ENCODE measurements at regions not wholly inside any gene's neighbourhood (a gene's known extent, or its start where the extent isn't known, plus 50 kb on each side); places are given as distances from the start of the nearest gene placed in this dataset.

- ATAC-seq (ENCODE audit: insufficient read depth, low read depth), result no peak
- no peak overlapping the region for H2AFZ ChIP-seq (ENCODE audit: low read depth, low read length)
- no peaks in the 10 kb centered on the region for H3K9me3 ChIP-seq (ENCODE audit: insufficient read depth, low read length, severe bottlenecking)
- H3K36me3 ChIP-seq (ENCODE audit: insufficient read depth, low read length), result no peaks in the 10 kb centered on the region
- no peaks in the 10 kb centered on the region for H4K20me1 ChIP-seq (ENCODE audit: insufficient read depth, low read length)
- no peaks in the 10 kb centered on the region for H3K27me3 ChIP-seq (ENCODE audit: insufficient read depth, low read length, poor library complexity)
- H3K4me3 ChIP-seq (ENCODE audit: low read depth in 1 of 2, low read length in 2 of 2), result no peak overlapping the region
- TF ChIP-seq CTCF (IDR thresholded peaks at IDR 0.05; ENCODE audit: borderline replicate concordance, extremely low read depth, low read length, poor library complexity, severe bottlenecking) (no peak), EZH2 (IDR thresholded peaks at IDR 0.05; ENCODE audit: borderline replicate concordance, low read depth, low read length, severe bottlenecking) (no peak)
- H3K4me1 ChIP-seq (ENCODE audit: insufficient read depth, low read length), result no peaks in the 10 kb centered on the region
- H3K4me2 ChIP-seq (ENCODE audit: insufficient read depth, low read length), result no peak overlapping the region
- no peak overlapping the region for H3K27ac ChIP-seq (ENCODE audit: low read length)
- no peak overlapping the region for H3K9ac ChIP-seq (ENCODE audit: low read depth, low read length)
- H3K79me2 ChIP-seq (ENCODE audit: insufficient read depth, low read length), result no peaks in the 10 kb centered on the region
- no peak for DNase-seq
Observed at GRCh38 chr5:119930490-119930889, 301.1 kb downstream of the FAM170A start.

- Histone ChIP-seq H3K4me3 (ENCODE audit: low read depth in 1 of 2, low read length in 2 of 2) (no peak overlapping the region), H3K9ac (ENCODE audit: low read depth, low read length) (no peak overlapping the region), H3K79me2 (ENCODE audit: insufficient read depth, low read length) (no peaks in the 10 kb centered on the region), H3K4me1 (ENCODE audit: insufficient read depth, low read length) (no peaks in the 10 kb centered on the region), H3K27ac (ENCODE audit: low read length) (no peak overlapping the region), H3K36me3 (ENCODE audit: insufficient read depth, low read length) (no peaks in the 10 kb centered on the region), H4K20me1 (ENCODE audit: insufficient read depth, low read length) (no peaks in the 10 kb centered on the region), H3K9me3 (ENCODE audit: insufficient read depth, low read length, severe bottlenecking) (peaks cover 2% of the 10 kb centered on the region), H2AFZ (ENCODE audit: low read depth, low read length) (no peak overlapping the region), H3K27me3 (ENCODE audit: insufficient read depth, low read length, poor library complexity) (no peaks in the 10 kb centered on the region), H3K4me2 (ENCODE audit: insufficient read depth, low read length) (no peak overlapping the region)
- peak; percentile 40; the same call in 1 of the 3 replicates for ATAC-seq (ENCODE audit: insufficient read depth, low read depth)
- TF ChIP-seq EZH2 (IDR thresholded peaks at IDR 0.05; ENCODE audit: borderline replicate concordance, low read depth, low read length, severe bottlenecking) (no peak), CTCF (IDR thresholded peaks at IDR 0.05; ENCODE audit: borderline replicate concordance, extremely low read depth, low read length, poor library complexity, severe bottlenecking) (no peak)
- DNase-seq, result no peak
Observed at GRCh38 chr5:119943148-119943547, 313.8 kb downstream of the FAM170A start.

GRCh38 chr5:119945691-119946090 is 316.3 kb downstream of the FAM170A start:
- no peak for ATAC-seq (ENCODE audit: insufficient read depth, low read depth)
- Histone ChIP-seq H3K27ac (ENCODE audit: low read length) (no peak overlapping the region), H4K20me1 (ENCODE audit: insufficient read depth, low read length) (no peaks in the 10 kb centered on the region), H3K4me2 (ENCODE audit: insufficient read depth, low read length) (no peak overlapping the region), H3K4me1 (ENCODE audit: insufficient read depth, low read length) (no peaks in the 10 kb centered on the region), H3K27me3 (ENCODE audit: insufficient read depth, low read length, poor library complexity) (no peaks in the 10 kb centered on the region), H3K79me2 (ENCODE audit: insufficient read depth, low read length) (no peaks in the 10 kb centered on the region), H3K36me3 (ENCODE audit: insufficient read depth, low read length) (no peaks in the 10 kb centered on the region), H2AFZ (ENCODE audit: low read depth, low read length) (no peak overlapping the region), H3K9me3 (ENCODE audit: insufficient read depth, low read length, severe bottlenecking) (no peaks in the 10 kb centered on the region), H3K9ac (ENCODE audit: low read depth, low read length) (no peak overlapping the region), H3K4me3 (ENCODE audit: low read depth in 1 of 2, low read length in 2 of 2) (no peak overlapping the region)
- no peak for TF ChIP-seq EZH2 (IDR thresholded peaks at IDR 0.05; ENCODE audit: borderline replicate concordance, low read depth, low read length, severe bottlenecking)
- no peak for TF ChIP-seq CTCF (IDR thresholded peaks at IDR 0.05; ENCODE audit: borderline replicate concordance, extremely low read depth, low read length, poor library complexity, severe bottlenecking)
- no peak for DNase-seq

- Histone ChIP-seq H3K9ac (ENCODE audit: low read depth, low read length) (no peak overlapping the region), H3K4me3 (ENCODE audit: low read depth in 1 of 2, low read length in 2 of 2) (no peak overlapping the region), H3K36me3 (ENCODE audit: insufficient read depth, low read length) (no peaks in the 10 kb centered on the region), H3K79me2 (ENCODE audit: insufficient read depth, low read length) (no peaks in the 10 kb centered on the region), H3K27me3 (ENCODE audit: insufficient read depth, low read length, poor library complexity) (no peaks in the 10 kb centered on the region), H4K20me1 (ENCODE audit: insufficient read depth, low read length) (no peaks in the 10 kb centered on the region), H3K4me1 (ENCODE audit: insufficient read depth, low read length) (no peaks in the 10 kb centered on the region), H3K9me3 (ENCODE audit: insufficient read depth, low read length, severe bottlenecking) (no peaks in the 10 kb centered on the region), H3K27ac (ENCODE audit: low read length) (no peak overlapping the region), H2AFZ (ENCODE audit: low read depth, low read length) (no peak overlapping the region), H3K4me2 (ENCODE audit: insufficient read depth, low read length) (no peak overlapping the region)
- TF ChIP-seq EZH2 (IDR thresholded peaks at IDR 0.05; ENCODE audit: borderline replicate concordance, low read depth, low read length, severe bottlenecking) (no peak), CTCF (IDR thresholded peaks at IDR 0.05; ENCODE audit: borderline replicate concordance, extremely low read depth, low read length, poor library complexity, severe bottlenecking) (no peak)
- ATAC-seq (ENCODE audit: insufficient read depth, low read depth) (no peak), DNase-seq (no peak)
Observed at GRCh38 chr5:119948162-119948561, 318.8 kb downstream of the FAM170A start.
